IgD-negative memory B cell (primary cell): ENCODE measurements at regions not wholly inside any gene's neighbourhood (a gene's known extent, or its start where the extent isn't known, plus 50 kb on each side); places are given as distances from the start of the nearest gene placed in this dataset.
"Not testable (repeated sequence)": the region's sequence is repeated elsewhere in the genome, so short reads cannot be mapped to it uniquely, and the experiment has no call there.

ENCODE experiments used
- H3K27ac Mint-ChIP-seq, 3 donors: one replicate each; pipeline ENCODE4 v1.8.0; 2020 to 2022; ENCODE audit warnings: mild to moderate bottlenecking in 3 of 3, mixed read lengths in 3 of 3, moderate library complexity in 1 of 3
- H3K27me3 Mint-ChIP-seq: one replicate; pipeline ENCODE4 v1.8.0; 2021; ENCODE audit warnings: mixed read lengths
- H3K36me3 Mint-ChIP-seq: one replicate; pipeline ENCODE4 v1.8.0; 2020; ENCODE audit warnings: mild to moderate bottlenecking, mixed read lengths
- H3K4me1 Mint-ChIP-seq, 3 donors: one replicate each; pipeline ENCODE4 v1.8.0; 2020 to 2022; ENCODE audit warnings: mixed read lengths in 3 of 3, mild to moderate bottlenecking in 1 of 3
- H3K4me3 Mint-ChIP-seq, 4 donors: one replicate each; pipeline ENCODE4 v1.8.0; 2020 to 2022; ENCODE audit warnings: mild to moderate bottlenecking in 4 of 4, mixed read lengths in 4 of 4, moderate library complexity in 3 of 4
- H3K9me3 Mint-ChIP-seq, 3 donors: one replicate each; pipeline ENCODE4 v1.8.0; 2020 to 2021; ENCODE audit warnings: mixed read lengths in 3 of 3, mild to moderate bottlenecking in 1 of 3

DNA sequence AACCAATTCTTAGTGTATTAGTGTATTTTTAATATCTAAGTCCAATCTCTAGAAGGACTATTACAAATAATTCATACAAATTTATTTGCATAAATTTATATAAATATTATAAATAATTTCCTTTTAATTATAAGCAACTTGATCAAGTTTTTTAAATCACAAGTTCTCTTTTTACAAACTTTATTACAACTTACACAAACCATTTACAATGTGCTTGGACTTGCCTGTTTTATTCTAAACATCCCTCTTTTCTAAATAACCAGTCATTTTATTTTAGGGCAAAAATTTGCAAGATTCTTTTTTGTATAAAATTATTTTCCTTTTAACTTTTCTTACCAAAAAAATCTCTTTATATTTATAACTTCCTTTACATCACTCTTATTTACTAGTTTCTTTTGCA, 83.5 kb upstream of the SYNCRIP start:
- H3K4me1 Mint-ChIP-seq, result no peaks in the 10 kb centered on the region
- H3K4me3 Mint-ChIP-seq, result no peak overlapping the region
- no peaks in the 10 kb centered on the region for H3K27me3 Mint-ChIP-seq
- H3K36me3 Mint-ChIP-seq, result no peaks in the 10 kb centered on the region
- H3K27ac Mint-ChIP-seq, result no peak overlapping the region
- peaks cover 0 to 2% (median 0%) of the 10 kb centered on the region in 3 donors for H3K9me3 Mint-ChIP-seq

DNA sequence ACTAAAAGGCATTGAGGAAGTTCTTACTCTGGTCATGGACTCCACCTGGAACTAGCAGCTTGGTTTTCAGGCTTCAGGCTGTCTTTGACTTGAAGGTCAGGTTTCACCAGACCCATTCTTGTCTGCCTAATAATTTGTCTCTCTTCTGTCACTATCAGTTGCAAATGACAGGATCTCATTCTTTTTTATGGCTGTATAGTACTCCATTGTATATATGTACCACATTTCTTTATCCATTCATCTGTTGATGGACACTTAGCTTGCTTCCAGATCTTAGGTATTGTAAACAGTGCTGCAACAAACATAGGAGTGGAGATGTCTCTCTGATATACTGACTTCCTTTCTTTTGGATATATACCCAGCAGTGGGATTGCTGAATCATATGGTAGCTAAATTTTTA, 73.1 kb upstream of the SYNCRIP start:
- H3K36me3 Mint-ChIP-seq, result peaks cover 5% of the 10 kb centered on the region
- peaks cover 2% of the 10 kb centered on the region for H3K27me3 Mint-ChIP-seq
- no peak overlapping the region for H3K4me3 Mint-ChIP-seq
- H3K4me1 Mint-ChIP-seq, result no peaks in the 10 kb centered on the region
- peaks cover 5% of the 10 kb centered on the region in 3 donors for H3K9me3 Mint-ChIP-seq
- H3K27ac Mint-ChIP-seq, result no peak overlapping the region

DNA sequence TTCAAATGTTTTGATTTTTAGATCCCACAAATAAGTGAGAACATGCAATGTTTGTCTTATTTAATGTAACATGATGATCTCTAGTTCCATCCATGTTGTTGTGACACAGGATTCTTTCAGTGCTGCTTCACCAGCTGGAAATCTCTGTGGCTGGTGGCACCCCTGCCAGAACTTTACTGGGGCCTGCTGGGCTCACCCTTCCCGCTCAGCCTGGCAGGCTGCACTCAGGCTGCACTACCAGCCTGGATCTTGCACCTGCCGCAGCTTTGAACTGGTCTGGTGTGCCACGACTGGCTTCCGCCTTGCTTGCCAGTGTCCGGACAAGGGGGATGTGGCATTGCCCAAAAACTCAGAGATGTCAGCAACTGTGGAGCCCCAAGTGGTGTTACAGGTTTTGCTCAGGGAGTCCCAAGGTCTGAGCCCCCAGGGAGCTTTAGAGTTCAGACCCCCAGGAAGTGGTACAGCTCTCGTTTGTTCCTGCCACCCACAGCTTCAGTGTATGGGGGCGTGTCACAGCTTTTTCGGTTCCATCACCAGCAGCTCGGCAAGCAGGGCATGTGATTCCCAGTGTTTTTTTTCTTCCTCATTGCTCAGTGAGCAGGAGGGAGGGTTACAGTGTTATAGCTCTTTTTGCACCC, 72.3 kb upstream of the SYNCRIP start:
- Mint-ChIP-seq H3K4me3 (no peak overlapping the region), H3K4me1 (no peaks in the 10 kb centered on the region), H3K27ac (peak overlapping the region in 1 of 3 donors; percentile 63), H3K27me3 (peaks cover 2% of the 10 kb centered on the region), H3K9me3 (peaks cover 5% of the 10 kb centered on the region in 3 donors), H3K36me3 (peaks cover 5% of the 10 kb centered on the region)

DNA sequence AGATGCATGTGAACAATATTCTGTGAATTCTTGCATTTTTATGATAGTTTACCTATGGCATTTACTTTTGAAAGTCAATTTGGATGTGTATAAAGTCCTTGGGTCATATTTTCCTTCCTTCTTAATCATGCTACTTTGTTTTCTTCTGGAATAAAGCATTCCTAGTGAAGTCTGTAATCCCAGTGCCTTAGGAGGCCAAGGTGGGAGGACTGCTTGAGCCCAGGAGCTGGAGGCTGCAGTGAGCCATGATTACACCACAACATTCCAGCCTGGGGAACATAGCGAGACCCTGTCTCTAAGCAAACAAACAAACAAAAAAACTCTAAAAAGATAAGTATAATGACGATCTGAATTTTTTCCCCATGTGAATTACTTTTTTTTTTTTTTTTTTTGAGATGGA, 69.7 kb upstream of the SYNCRIP start:
- Mint-ChIP-seq H3K27me3 (peaks cover 2% of the 10 kb centered on the region), H3K4me1 (peaks cover 0 to 2% (median 0%) of the 10 kb centered on the region in 3 donors), H3K4me3 (no peak overlapping the region)

DNA sequence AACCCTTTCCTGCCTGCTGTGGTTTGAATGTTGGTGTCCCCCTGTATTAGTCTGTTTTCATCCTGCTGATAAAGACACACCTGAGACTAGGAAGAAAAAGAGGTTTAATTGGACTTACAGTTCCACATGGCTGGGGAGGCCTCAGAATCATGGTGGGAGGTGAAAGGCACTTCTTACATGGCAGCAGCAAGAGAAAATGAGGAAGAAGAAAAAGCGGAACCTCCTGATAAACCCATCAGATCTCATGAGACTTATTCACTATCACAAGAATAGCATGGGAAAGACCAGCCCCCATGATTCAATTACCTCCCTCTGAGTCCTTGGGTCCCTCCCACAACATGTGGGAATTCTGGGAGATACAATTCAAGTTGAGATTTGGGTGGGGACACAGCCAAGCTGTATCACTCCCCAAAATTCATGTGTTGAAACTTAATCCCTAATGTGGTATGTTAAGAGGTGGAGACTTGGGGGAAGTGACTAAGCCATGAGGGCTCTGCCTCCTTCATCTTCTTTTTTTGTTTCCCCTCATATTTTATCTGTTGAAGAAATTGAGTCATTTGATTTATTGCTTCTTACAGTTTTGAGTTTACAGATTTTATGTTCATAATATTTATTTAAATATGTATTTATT, 64.9 kb upstream of the SYNCRIP start:
- not testable (repeated sequence) for H3K9me3 Mint-ChIP-seq, H3K27ac Mint-ChIP-seq, H3K36me3 Mint-ChIP-seq

More for the DNA sequence above, 69.7 kb upstream of the SYNCRIP start:
- H3K27ac Mint-ChIP-seq, result no peak overlapping the region
- peaks cover 7% of the 10 kb centered on the region for H3K36me3 Mint-ChIP-seq
- peaks cover 5 to 9% (median 8%) of the 10 kb centered on the region in 3 donors for H3K9me3 Mint-ChIP-seq

DNA sequence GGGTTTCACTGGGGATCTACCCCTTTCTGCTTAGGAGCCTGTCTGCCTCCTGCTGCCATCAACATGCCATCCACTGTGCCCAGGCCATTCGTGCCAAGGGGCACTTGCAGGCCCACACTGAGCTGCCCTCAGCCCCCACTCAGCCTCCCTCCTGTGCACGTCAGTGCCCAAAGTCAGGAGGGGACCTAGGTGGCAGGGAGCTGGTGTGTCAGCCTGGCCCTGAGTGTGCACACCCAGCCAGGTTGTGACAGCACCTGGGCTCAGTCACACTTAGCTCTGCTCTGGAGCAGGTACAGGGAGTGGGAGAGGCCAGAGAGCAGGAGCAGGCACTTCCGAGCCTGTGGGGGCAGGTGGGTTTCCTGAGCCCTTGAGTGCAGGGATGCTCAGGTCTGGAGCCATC, 63.6 kb upstream of the SYNCRIP start:
- Mint-ChIP-seq H3K27me3 (no peaks in the 10 kb centered on the region), H3K4me1 (peaks cover 0 to 2% (median 0%) of the 10 kb centered on the region in 3 donors), H3K36me3 (peaks cover 4% of the 10 kb centered on the region), H3K27ac (no peak overlapping the region), H3K4me3 (no peak overlapping the region), H3K9me3 (peaks cover 0 to 4% (median 4%) of the 10 kb centered on the region in 3 donors)

More for the DNA sequence above, 64.9 kb upstream of the SYNCRIP start:
- not testable (repeated sequence) for H3K27me3 Mint-ChIP-seq, H3K4me3 Mint-ChIP-seq, H3K4me1 Mint-ChIP-seq

DNA sequence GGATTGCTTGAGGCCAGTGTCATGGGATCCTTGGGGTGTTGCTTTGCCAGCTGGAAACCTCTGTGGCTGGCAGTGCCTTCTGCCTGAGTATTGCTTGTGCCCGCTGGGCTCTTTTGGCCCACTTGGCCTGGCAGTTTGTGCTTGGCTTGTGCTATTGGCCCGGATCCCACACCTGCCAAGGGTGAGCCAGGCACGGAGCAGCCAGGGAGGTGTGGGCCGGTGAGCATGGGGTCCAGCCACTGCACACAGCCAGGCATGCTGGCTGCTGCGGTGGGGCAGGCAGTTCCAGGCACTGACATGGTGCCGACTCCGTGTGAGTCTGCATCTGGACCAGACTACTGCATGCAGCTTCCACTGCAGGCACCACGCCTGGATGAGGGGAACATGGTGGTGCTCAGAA, 62.5 kb upstream of the SYNCRIP start:
- Mint-ChIP-seq H3K4me1 (peaks cover 0 to 2% (median 0%) of the 10 kb centered on the region in 3 donors), H3K4me3 (no peak overlapping the region), H3K27me3 (no peaks in the 10 kb centered on the region), H3K36me3 (peaks cover 5% of the 10 kb centered on the region), H3K9me3 (peaks cover 0 to 4% (median 4%) of the 10 kb centered on the region in 3 donors), H3K27ac (no peak overlapping the region)

DNA sequence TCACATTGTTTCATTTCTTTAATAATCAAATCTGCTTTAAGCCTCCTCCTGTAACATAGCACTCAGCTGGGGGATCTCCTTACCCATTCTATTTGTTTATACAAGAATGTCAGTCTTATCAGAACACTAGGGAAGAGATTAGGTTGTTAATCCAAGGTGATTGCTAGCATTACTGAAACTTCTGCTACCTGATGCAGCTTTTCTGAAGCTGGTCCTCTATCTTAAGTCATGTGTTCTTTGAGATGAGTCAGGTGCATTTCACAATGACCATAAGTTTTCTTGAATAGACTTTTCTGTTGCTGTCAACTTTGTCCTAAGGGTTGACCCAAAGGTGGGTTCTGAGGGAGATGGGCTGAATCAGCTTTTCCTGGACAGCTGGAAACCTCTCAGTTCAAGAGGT, 60.7 kb upstream of the SYNCRIP start:
- Mint-ChIP-seq H3K36me3 (peaks cover 5% of the 10 kb centered on the region), H3K4me1 (peaks cover 0 to 2% (median 0%) of the 10 kb centered on the region in 3 donors), H3K9me3 (peaks cover 0 to 8% (median 0%) of the 10 kb centered on the region in 3 donors), H3K27ac (no peak overlapping the region), H3K4me3 (no peak overlapping the region), H3K27me3 (no peaks in the 10 kb centered on the region)
